ENCODE measurements at regions not wholly inside any gene's neighbourhood (a gene's known extent, or its start where the extent isn't known, plus 50 kb on each side); places are given as distances from the start of the nearest gene placed in this dataset.

DNA sequence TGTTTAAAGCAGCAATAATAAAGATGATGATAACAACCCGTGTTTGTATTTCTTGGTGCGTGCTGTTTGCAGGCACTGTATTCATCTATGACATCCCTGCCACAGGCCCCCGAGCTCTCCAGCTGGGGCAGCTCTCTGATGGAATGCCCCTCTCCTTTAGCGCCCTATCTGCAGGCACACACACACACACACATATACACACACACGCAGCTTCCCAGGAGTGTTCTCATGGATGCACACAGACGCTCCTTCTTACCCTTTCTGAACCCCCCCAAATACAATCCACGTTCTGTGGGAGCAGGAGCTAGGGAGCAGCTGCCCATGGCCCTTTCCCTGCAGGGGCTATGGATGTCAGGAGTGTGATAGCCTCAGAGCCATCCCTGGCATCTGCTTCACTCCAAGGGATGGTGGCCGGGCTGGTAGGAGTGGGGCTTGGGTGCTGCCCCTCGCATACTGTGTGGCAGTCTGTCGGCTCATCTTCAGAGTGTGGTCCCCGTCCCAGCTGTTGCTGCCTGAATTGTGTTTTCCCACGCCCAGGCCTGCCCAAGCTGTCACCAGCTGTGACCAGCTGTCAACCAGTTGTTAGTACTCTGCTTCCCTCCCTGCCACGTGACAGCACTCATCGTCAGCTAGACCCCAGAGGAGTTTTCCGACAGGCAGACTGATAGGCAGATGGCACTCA lies 50.8 kb upstream of the MYCN start:
- no peak for DNase-seq (ENCODE audit: low read depth)

DNA sequence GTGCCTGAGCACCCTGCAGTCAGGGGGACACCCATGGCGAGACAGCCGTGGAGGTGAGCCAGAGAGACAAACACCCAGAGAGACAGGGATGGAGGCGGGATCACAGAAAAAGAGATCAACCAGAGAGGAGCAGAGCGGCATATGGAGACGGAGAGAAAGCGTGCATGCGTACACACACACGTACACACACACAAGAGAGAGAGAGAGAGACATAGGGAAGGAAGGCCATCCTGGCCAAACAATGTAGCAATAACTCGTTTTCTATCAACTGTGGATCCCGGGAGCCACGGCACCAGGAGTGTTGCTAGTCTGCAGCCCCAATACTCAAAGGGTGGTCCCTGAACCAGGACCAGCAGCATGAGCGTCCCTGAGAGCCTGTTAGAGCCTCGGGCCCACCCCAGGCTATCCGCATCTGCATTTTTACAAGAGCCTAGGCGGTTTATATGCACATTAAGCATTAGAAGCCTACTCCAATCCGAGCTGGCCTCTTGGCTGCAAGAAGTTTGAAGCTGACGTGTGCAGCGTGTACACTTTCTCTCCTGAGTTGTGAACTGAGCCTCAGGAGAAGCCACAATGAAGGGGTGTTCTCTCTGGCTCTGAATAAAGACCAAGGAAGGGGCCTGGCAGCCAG lies 50.1 kb upstream of the MYCN start:
- DNase-seq (ENCODE audit: low read depth), result no peak

All from ELR (cell line).